GM23248 (cell line): ENCODE measurements at regions not wholly inside any gene's neighbourhood (a gene's known extent, or its start where the extent isn't known, plus 50 kb on each side); places are given as distances from the start of the nearest gene placed in this dataset.

Experiments used
- EZH2 ChIP-seq: fragments of 200-600 bp; sonication (generic); IDR thresholded peaks from 2 replicates; pipeline ENCODE4 v1.6.1; 2018; ENCODE audit warnings: antibody characterized with exemption, mild to moderate bottlenecking; ENCODE audit not compliant: insufficient read depth, poor library complexity, severe bottlenecking
- EZH2phosphoT487 ChIP-seq: fragments of 200-600 bp; sonication (generic); IDR thresholded peaks from 2 replicates; pipeline ENCODE4 v1.6.1; 2018; ENCODE audit warnings: antibody characterized with exemption, moderate library complexity, mild to moderate bottlenecking, low read depth; ENCODE audit not compliant: insufficient read depth

GRCh38 chr2:22887426-22887825 lies 497.6 kb upstream of the KLHL29 start:
- TF ChIP-seq EZH2 (no peak), EZH2phosphoT487 (no peak)
